K562 (cell line): ENCODE measurements at regions not wholly inside any gene's neighbourhood (a gene's known extent, or its start where the extent isn't known, plus 50 kb on each side); places are given as distances from the start of the nearest gene placed in this dataset.

Experiments used
- ATAC-seq: fragments of 200-7000 bp; cut with Tn5 transposase; 3 replicates; pipeline ENCODE4 v1.9.1; 2020; ENCODE audit warnings: moderate library complexity
- BruUV-seq: library from RNA; stranded (reverse); fragments of 400-500 nt; replicated peaks from 2 replicates; lab custom pipeline; 2021; lab: Mats Ljungman, UMichigan
- CTCF ChIA-PET: fragments of 300-600 bp; formaldehyde crosslinking; extraction: SDS; loops from one replicate; lab custom pipeline; 2021; ENCODE audit warnings: low intra/inter-chr PET ratio; lab: Yijun Ruan, JAX
- POLR2A ChIA-PET: fragments of 300-600, 350-650 bp; sonication (Branson Sonifier 250); formaldehyde crosslinking; extraction: SDS; loops from one replicate; lab custom pipeline; 2021; ENCODE audit warnings: antibody characterized with exemption, inconsistent platforms; lab: Yijun Ruan, JAX
- DNase-seq, 4 experiments: peaks; one replicate each; pipeline versions ENCODE4 v3.0.0 to v3.0.0-alpha.2; 2011 to 2018; ENCODE audit warnings: low spot score in 3 of 4, mixed read lengths in 3 of 4; ENCODE audit errors: extremely low read depth in 1 of 4
- FAIRE-seq: peaks from 2 replicates; lab custom pipeline; 2011; peaks lifted over from hg19 to GRCh38; lab: Jason Lieb, UNC
- H2AFZ ChIP-seq: 2 replicates; pipeline ENCODE4 v1.6.0; 2011; ENCODE audit warnings: low read depth, low read length, control low read depth, inconsistent platforms
- H3K27ac ChIP-seq: fragments of 200-600 bp; 3 replicates; pipeline ENCODE4 v1.8.0; 2011; ENCODE audit warnings: low read depth, mild to moderate bottlenecking, control low read depth, inconsistent platforms, low read length, moderate library complexity, mixed read lengths; ENCODE audit errors: extremely low read depth
- H3K27me3 ChIP-seq, 2 experiments: fragments of 300-600 bp in 1 of 2; 2 replicates in 1 of 2; 3 replicates in 1 of 2; pipeline versions ENCODE4 v1.6.0 to v1.8.0; 2011; ENCODE audit warnings: inconsistent platforms in 2 of 2, low read length in 2 of 2, mild to moderate bottlenecking in 1 of 2, mixed read lengths in 1 of 2, moderate library complexity in 1 of 2; ENCODE audit not compliant: control insufficient read depth in 2 of 2, insufficient read depth in 2 of 2
- H3K36me3 ChIP-seq: fragments of 300-600 bp; 3 replicates; pipeline ENCODE4 v1.8.0; 2011; ENCODE audit warnings: mild to moderate bottlenecking, low read length, inconsistent platforms; ENCODE audit not compliant: control insufficient read depth, insufficient read depth
- H3K4me1 ChIP-seq, 2 experiments: fragments of 200-600 bp in 1 of 2; replicated peaks in 1 of 2; 2 replicates in 1 of 2; 3 replicates in 1 of 2; pipeline versions ENCODE4 v1.5.1 to v1.8.0; 2011; ENCODE audit warnings: inconsistent platforms in 2 of 2, low read length in 2 of 2, mild to moderate bottlenecking in 1 of 2, mixed read lengths in 1 of 2, moderate library complexity in 1 of 2; ENCODE audit not compliant: control insufficient read depth in 2 of 2, insufficient read depth in 2 of 2
- H3K4me2 ChIP-seq: 2 replicates; pipeline ENCODE4 v1.6.1; 2011; ENCODE audit warnings: low read length, control low read depth, inconsistent platforms, mixed read lengths; ENCODE audit not compliant: insufficient read depth
- H3K4me3 ChIP-seq: fragments of 200-600 bp; sonication (generic), shearing (Covaris generic); 2 replicates; pipeline ENCODE4 v1.5.1; 2016; ENCODE audit warnings: control low read depth, inconsistent platforms
- H3K79me2 ChIP-seq: fragments of 200-600 bp; 3 replicates; pipeline ENCODE4 v1.8.0; 2011; ENCODE audit warnings: low read length, inconsistent platforms; ENCODE audit not compliant: control insufficient read depth, insufficient read depth
- H3K9ac ChIP-seq, 2 experiments: 2 replicates each; pipeline versions ENCODE4 v1.6.0 to v1.6.1; 2011; ENCODE audit warnings: low read depth in 2 of 2, low read length in 2 of 2, control low read depth in 1 of 2, inconsistent platforms in 1 of 2, mild to moderate bottlenecking in 1 of 2, mixed read lengths in 1 of 2; ENCODE audit not compliant: insufficient read depth in 1 of 2
- H3K9me1 ChIP-seq: one replicate; pipeline ENCODE4 v1.6.0; 2011; ENCODE audit warnings: inconsistent platforms, mild to moderate bottlenecking, low read length, moderate library complexity; ENCODE audit not compliant: control insufficient read depth, insufficient read depth
- H3K9me3 ChIP-seq: replicated peaks from 2 replicates; pipeline ENCODE4 v1.5.1; 2011; ENCODE audit warnings: low read depth, low read length, inconsistent platforms; ENCODE audit not compliant: control insufficient read depth, insufficient read depth
- H4K20me1 ChIP-seq: replicated peaks from 2 replicates; pipeline ENCODE4 v1.6.1; 2011; ENCODE audit warnings: low read length, inconsistent platforms, mixed read lengths; ENCODE audit not compliant: control insufficient read depth, insufficient read depth
- BRF1 ChIP-seq: IDR thresholded peaks from 3 replicates; pipeline ENCODE4 v1.6.1; 2011; ENCODE audit warnings: borderline replicate concordance, mild to moderate bottlenecking; ENCODE audit not compliant: insufficient read length; ENCODE audit errors: extremely low read depth
- ETV6 ChIP-seq, 3 experiments: fragments of 150-350 bp in 1 of 3; sonication (generic) in 1 of 3; formaldehyde crosslinking in 1 of 3; IDR thresholded peaks; 2 replicates each; pipeline versions ENCODE4 v1.6.1 to v1.8.0; 2014 to 2022; ENCODE audit warnings: borderline replicate concordance in 2 of 3, low read depth in 2 of 3, antibody characterized with exemption in 1 of 3, low read length in 1 of 3, mild to moderate bottlenecking in 1 of 3, missing genetic modification reagents in 1 of 3
- NFYB ChIP-seq: IDR thresholded peaks from 2 replicates; pipeline ENCODE4 v1.6.1; 2011; ENCODE audit warnings: mild to moderate bottlenecking, moderate library complexity; ENCODE audit not compliant: insufficient read length; ENCODE audit errors: extremely low read depth
- SIN3A ChIP-seq, 2 experiments: fragments of 150-350 bp in 1 of 2; IDR thresholded peaks; 2 replicates each; pipeline ENCODE4 v1.6.1; 2011 to 2016; ENCODE audit warnings: borderline replicate concordance in 2 of 2, low read depth in 2 of 2, low read length in 2 of 2, mild to moderate bottlenecking in 2 of 2, moderate library complexity in 2 of 2; ENCODE audit not compliant: control insufficient read depth in 1 of 2
- TCF7 ChIP-seq: sonication (generic); IDR thresholded peaks from 2 replicates; pipeline ENCODE4 v1.6.1; 2016; ENCODE audit warnings: antibody characterized with exemption, borderline replicate concordance
- WGBS: fragments of 100-300 bp; shearing (Covaris generic); methylation state at CpG from one replicate; pipeline ENCODE4 v1.1.6; 2016; ENCODE audit warnings: low coverage, mixed read lengths; ENCODE audit not compliant: insufficient coverage; ENCODE audit errors: missing lambda C conversion rate; 5-methylcytosine and 5-hydroxymethylcytosine counted together
- in situ Hi-C: fragments of 300-500 bp; cut with MboI; formaldehyde crosslinking; loops from 4 replicates; pipeline ENCODE4 v1.15.0; 2018; ENCODE audit warnings: inconsistent platforms, mixed read lengths
- intact Hi-C: fragments of 100-400 bp; cut with micrococcal nuclease; formaldehyde crosslinking; loops from 2 replicates; pipeline ENCODE4 v1.14.2; 2022
- TF ChIP-seq, protein P1 (sequence below): fragments of 250-450 bp; sonication (Bioruptor Pico); IDR thresholded peaks from 2 replicates; pipeline ENCODE4 v1.4.0; 2020
- TF ChIP-seq, protein P2 (sequence below): fragments of 450-650 bp; conservative IDR thresholded peaks from 2 replicates; pipeline ENCODE4 v1.6.1; 2016; ENCODE audit warnings: missing genetic modification characterization, low read depth, mild to moderate bottlenecking, control low read depth, missing compliant biosample characterization

DNA sequence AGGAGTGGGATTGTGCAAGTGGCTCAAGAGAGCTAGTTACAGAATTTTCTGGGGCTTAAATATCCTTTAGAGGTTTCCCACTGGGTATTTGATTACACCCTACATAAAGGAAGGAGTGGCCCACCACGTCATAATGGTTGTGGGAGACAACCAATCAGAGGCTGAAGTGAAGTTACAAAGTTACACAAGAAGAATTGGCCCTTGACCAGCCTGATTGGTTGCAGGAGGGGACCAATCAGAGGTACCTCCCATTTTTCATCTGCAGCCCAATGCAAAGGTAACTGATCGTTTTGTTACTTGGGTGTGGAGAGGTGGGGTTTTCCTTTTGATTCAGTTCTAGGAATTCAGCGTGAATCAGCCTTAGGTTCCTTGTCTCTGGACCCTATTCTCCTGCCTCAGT, 430.5 kb upstream of the FAT3 start:
- in situ Hi-C loops: no loop called here
- H3K9me3 ChIP-seq: peaks cover 4% of the 10 kb centered on the region; the same call in 1 of the 2 replicates
- no peaks in the 10 kb centered on the region for H3K9me1 ChIP-seq
- FAIRE-seq: peak; percentile 29
- POLR2A ChIA-PET: no interaction called here
- H4K20me1 ChIP-seq: no peaks in the 10 kb centered on the region
- peak; percentile 48 for ATAC-seq
- WGBS: 2% methylated on average over 3 of the region's 3 CpGs
- DNase-seq: peak in 3 of 4 experiments; percentile 17 to 49 (median 46)
- TF ChIP-seq ETV6 (IDR thresholded peaks at IDR 0.05; ENCODE audit: borderline replicate concordance in 1 of 2, low read depth in 2 of 2, low read length in 1 of 2): no peak
- no peak for TF ChIP-seq ETV6 (CRISPR knock-in tag; IDR thresholded peaks at IDR 0.05; ENCODE audit: borderline replicate concordance)
- TF ChIP-seq SIN3A (IDR thresholded peaks at IDR 0.05; ENCODE audit: borderline replicate concordance in 2 of 2, control insufficient read depth in 1 of 2, low read depth in 2 of 2, low read length in 2 of 2): no peak
- TF ChIP-seq NFYB: peak; percentile 39
- TF ChIP-seq, protein P1, sequence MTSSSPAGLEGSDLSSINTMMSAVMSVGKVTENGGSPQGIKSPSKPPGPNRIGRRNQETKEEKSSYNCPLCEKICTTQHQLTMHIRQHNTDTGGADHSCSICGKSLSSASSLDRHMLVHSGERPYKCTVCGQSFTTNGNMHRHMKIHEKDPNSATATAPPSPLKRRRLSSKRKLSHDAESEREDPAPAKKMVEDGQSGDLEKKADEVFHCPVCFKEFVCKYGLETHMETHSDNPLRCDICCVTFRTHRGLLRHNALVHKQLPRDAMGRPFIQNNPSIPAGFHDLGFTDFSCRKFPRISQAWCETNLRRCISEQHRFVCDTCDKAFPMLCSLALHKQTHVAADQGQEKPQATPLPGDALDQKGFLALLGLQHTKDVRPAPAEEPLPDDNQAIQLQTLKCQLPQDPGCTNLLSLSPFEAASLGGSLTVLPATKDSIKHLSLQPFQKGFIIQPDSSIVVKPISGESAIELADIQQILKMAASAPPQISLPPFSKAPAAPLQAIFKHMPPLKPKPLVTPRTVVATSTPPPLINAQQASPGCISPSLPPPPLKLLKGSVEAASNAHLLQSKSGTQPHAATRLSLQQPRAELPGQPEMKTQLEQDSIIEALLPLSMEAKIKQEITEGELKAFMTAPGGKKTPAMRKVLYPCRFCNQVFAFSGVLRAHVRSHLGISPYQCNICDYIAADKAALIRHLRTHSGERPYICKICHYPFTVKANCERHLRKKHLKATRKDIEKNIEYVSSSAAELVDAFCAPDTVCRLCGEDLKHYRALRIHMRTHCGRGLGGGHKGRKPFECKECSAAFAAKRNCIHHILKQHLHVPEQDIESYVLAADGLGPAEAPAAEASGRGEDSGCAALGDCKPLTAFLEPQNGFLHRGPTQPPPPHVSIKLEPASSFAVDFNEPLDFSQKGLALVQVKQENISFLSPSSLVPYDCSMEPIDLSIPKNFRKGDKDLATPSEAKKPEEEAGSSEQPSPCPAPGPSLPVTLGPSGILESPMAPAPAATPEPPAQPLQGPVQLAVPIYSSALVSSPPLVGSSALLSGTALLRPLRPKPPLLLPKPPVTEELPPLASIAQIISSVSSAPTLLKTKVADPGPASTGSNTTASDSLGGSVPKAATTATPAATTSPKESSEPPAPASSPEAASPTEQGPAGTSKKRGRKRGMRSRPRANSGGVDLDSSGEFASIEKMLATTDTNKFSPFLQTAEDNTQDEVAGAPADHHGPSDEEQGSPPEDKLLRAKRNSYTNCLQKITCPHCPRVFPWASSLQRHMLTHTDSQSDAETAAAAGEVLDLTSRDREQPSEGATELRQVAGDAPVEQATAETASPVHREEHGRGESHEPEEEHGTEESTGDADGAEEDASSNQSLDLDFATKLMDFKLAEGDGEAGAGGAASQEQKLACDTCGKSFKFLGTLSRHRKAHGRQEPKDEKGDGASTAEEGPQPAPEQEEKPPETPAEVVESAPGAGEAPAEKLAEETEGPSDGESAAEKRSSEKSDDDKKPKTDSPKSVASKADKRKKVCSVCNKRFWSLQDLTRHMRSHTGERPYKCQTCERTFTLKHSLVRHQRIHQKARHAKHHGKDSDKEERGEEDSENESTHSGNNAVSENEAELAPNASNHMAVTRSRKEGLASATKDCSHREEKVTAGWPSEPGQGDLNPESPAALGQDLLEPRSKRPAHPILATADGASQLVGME (CRISPR knock-in tag): no peak
- TF ChIP-seq BRF1: no peak
- TF ChIP-seq, protein P2, sequence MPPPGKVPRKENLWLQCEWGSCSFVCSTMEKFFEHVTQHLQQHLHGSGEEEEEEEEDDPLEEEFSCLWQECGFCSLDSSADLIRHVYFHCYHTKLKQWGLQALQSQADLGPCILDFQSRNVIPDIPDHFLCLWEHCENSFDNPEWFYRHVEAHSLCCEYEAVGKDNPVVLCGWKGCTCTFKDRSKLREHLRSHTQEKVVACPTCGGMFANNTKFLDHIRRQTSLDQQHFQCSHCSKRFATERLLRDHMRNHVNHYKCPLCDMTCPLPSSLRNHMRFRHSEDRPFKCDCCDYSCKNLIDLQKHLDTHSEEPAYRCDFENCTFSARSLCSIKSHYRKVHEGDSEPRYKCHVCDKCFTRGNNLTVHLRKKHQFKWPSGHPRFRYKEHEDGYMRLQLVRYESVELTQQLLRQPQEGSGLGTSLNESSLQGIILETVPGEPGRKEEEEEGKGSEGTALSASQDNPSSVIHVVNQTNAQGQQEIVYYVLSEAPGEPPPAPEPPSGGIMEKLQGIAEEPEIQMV: no peak
- no peak for TF ChIP-seq TCF7
- TF ChIP-seq, all 486 proteins: peak for 1
- peak overlapping the region; percentile 29 for H2AFZ ChIP-seq
- H3K36me3 ChIP-seq: no peaks in the 10 kb centered on the region; the same call in 2 of the 3 replicates
- no peaks in the 10 kb centered on the region for H3K27me3 ChIP-seq
- H3K4me1 ChIP-seq: peaks cover 0 to 37% of the 10 kb centered on the region in 2 experiments; a peak in 3 of 5 replicates
- intact Hi-C loops: no loop called here
- H3K9ac ChIP-seq: no peak overlapping the region
- H3K79me2 ChIP-seq: no peaks in the 10 kb centered on the region
- no peak overlapping the region for H3K4me3 ChIP-seq
- H3K4me2 ChIP-seq: no peak overlapping the region
- H3K27ac ChIP-seq: peak overlapping the region; percentile 78
- no TSS peak for BruUV-seq
- CTCF ChIA-PET: no interaction called here
